ENCODE measurements at regions not wholly inside any gene's neighbourhood (a gene's known extent, or its start where the extent isn't known, plus 50 kb on each side); places are given as distances from the start of the nearest gene placed in this dataset.

GRCh38 chr5:17794815-17795214, 160.6 kb downstream of the TAF11L14 start:
- no peak for TF ChIP-seq CTCF (optimal IDR thresholded peaks at IDR 0.05 in 1 of 3, IDR thresholded peaks at IDR 0.05 in 1 of 3, conservative IDR thresholded peaks at IDR 0.05 in 1 of 3; ENCODE audit: extremely low read depth in 1 of 3, insufficient read depth in 2 of 3, low read length in 3 of 3)
- TF ChIP-seq EZH2 (IDR thresholded peaks at IDR 0.05; ENCODE audit: low read length) = no peak
